Activated T-helper 2 cell treated with anti-CD3 and anti-CD28 coated beads, Interferon-gamma antibody, Interleukin-2, Interleukin-4, amounts not matched to agents 10 μg/mL and 5 μg/mL and 100 μg/mL, durations not matched to agents 14 hours and 24 hours and 36 hours (primary cell): ENCODE measurements at regions not wholly inside any gene's neighbourhood (a gene's known extent, or its start where the extent isn't known, plus 50 kb on each side); places are given as distances from the start of the nearest gene placed in this dataset.

Experiments used
- DNase-seq: peaks from one replicate; pipeline ENCODE4 v3.0.0; 2021; ENCODE audit warnings: low spot score
- H3K27ac Mint-ChIP-seq: one replicate; pipeline ENCODE4 v1.8.0; 2021; ENCODE audit warnings: mixed read lengths
- H3K27me3 Mint-ChIP-seq: one replicate; pipeline ENCODE4 v1.8.0; 2021; ENCODE audit warnings: low read depth, mixed read lengths
- H3K36me3 Mint-ChIP-seq: one replicate; pipeline ENCODE4 v1.8.0; 2021; ENCODE audit warnings: low read depth, mixed read lengths
- H3K4me1 Mint-ChIP-seq: one replicate; pipeline ENCODE4 v1.8.0; 2021; ENCODE audit warnings: low read depth, mixed read lengths
- H3K4me3 Mint-ChIP-seq: one replicate; pipeline ENCODE4 v1.8.0; 2021; ENCODE audit warnings: low read depth, mild to moderate bottlenecking, moderate library complexity, mixed read lengths
- H3K9me3 Mint-ChIP-seq: one replicate; pipeline ENCODE4 v1.8.0; 2021; ENCODE audit warnings: mixed read lengths
- intact Hi-C: fragments of 100-400 bp; cut with micrococcal nuclease; formaldehyde crosslinking; loops from one replicate; pipeline ENCODE4 v1.15.1; 2023

DNA sequence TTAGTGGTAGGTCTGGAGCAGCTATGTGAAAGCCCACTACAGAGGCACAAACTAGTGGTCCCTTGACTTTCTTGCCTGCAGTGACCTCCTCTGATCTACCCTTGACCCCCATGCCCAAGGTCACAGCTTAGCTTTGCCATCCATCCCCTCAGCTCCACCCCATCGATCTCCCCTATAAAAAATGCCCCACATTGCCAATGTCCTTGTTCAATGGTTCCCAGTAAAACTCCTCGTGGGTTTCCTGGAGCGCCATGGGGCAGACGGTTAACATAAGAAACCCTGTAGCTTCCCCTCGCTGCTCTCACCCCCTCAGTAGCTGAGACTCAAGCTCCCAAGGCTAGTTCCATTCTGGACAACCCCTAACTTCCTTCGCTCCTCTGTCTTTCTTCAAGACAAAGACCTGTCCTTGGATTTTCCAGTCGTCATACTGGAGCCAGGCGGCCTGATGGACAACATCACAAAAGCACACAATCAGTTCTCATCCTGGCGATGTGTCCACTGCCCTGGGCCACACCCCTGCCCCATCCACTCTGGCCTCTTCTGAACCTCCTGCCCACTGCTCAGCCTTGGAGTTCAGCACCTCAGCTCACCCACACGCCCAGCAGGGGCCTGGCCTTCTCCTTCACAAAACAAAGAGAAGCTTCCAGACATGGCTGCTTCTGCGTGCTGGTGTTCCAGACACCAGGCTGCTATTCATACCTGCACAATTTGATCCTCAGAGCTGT, 1429.3 kb downstream of the BRD1 start:
- Mint-ChIP-seq H3K36me3 (no peaks in the 10 kb centered on the region), H3K9me3 (no peaks in the 10 kb centered on the region), H3K27ac (no peak overlapping the region), H3K4me1 (no peaks in the 10 kb centered on the region), H3K4me3 (no peak overlapping the region), H3K27me3 (no peaks in the 10 kb centered on the region)
- intact Hi-C loops = no loop called here
- no peak for DNase-seq

GRCh38 chr22:48397531-48398180, 1430.0 kb downstream of the BRD1 start:
- no peaks in the 10 kb centered on the region for H3K9me3 Mint-ChIP-seq
- H3K27ac Mint-ChIP-seq = no peak overlapping the region
- H3K27me3 Mint-ChIP-seq = no peaks in the 10 kb centered on the region
- no peaks in the 10 kb centered on the region for H3K4me1 Mint-ChIP-seq
- H3K36me3 Mint-ChIP-seq = no peaks in the 10 kb centered on the region
- intact Hi-C loops = no loop called here
- no peak for DNase-seq
- no peak overlapping the region for H3K4me3 Mint-ChIP-seq

- intact Hi-C loops = no loop called here
- Mint-ChIP-seq H3K9me3 (no peaks in the 10 kb centered on the region), H3K36me3 (no peaks in the 10 kb centered on the region), H3K4me1 (no peaks in the 10 kb centered on the region), H3K27ac (no peak overlapping the region), H3K4me3 (no peak overlapping the region), H3K27me3 (no peaks in the 10 kb centered on the region)
- no peak for DNase-seq
These were observed 1430.7 kb downstream of the BRD1 start for GRCh38 chr22:48396785-48397530.

- intact Hi-C loops = no loop called here
- DNase-seq = no peak
- no peaks in the 10 kb centered on the region for H3K27me3 Mint-ChIP-seq
- H3K27ac Mint-ChIP-seq = no peak overlapping the region
- H3K4me3 Mint-ChIP-seq = no peak overlapping the region
- H3K9me3 Mint-ChIP-seq = no peaks in the 10 kb centered on the region
- H3K4me1 Mint-ChIP-seq = no peaks in the 10 kb centered on the region
- H3K36me3 Mint-ChIP-seq = no peaks in the 10 kb centered on the region
These were observed 1431.4 kb downstream of the BRD1 start for GRCh38 chr22:48396091-48396784.

DNA sequence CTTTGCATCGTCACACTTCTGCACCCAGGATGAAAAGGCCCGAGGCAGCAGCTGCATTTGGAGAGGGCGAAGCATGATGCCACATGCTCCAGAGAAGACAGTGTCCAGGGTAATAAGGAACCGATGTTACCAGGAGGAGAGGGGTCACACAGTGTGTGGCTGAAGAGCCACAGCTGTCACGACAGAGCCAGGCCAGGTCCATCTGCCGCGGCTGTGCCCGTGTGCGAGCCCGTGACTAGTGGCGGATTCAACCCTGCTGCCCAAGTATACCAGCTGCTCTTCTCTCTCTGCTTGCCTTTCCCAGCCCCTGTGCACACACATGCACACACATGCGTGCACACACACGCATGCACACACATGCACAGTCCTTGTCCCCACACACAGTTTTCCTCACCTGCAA, 1432.5 kb downstream of the BRD1 start:
- intact Hi-C loops = no loop called here
- Mint-ChIP-seq H3K36me3 (no peaks in the 10 kb centered on the region), H3K9me3 (no peaks in the 10 kb centered on the region), H3K4me3 (no peak overlapping the region), H3K27ac (no peak overlapping the region), H3K27me3 (no peaks in the 10 kb centered on the region), H3K4me1 (no peaks in the 10 kb centered on the region)
- no peak for DNase-seq

DNA sequence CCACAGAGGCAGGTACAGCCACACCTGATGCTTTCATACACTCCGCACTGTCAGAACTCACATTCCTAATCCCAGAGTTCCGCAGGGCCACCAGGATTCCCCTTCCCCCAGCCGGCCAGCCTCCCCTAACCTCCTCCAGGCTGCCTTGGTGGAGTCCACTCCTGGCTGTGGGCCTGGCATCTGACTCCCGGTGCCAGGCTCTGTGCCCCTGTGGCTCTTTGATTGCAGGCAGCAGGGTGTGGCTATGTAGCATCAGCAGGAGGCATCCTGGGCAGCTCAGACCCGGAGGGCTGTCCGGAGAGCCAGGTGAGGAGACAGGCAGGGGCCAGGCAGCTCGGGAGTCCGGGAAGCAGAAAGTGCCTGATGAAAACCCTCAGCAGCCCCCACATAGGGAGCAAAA, 1432.9 kb downstream of the BRD1 start:
- no peak for DNase-seq
- H3K27ac Mint-ChIP-seq = no peak overlapping the region
- H3K9me3 Mint-ChIP-seq = no peaks in the 10 kb centered on the region
- H3K4me3 Mint-ChIP-seq = no peak overlapping the region
- intact Hi-C loops = no loop called here
- no peaks in the 10 kb centered on the region for H3K36me3 Mint-ChIP-seq
- H3K27me3 Mint-ChIP-seq = no peaks in the 10 kb centered on the region
- H3K4me1 Mint-ChIP-seq = no peaks in the 10 kb centered on the region

DNA sequence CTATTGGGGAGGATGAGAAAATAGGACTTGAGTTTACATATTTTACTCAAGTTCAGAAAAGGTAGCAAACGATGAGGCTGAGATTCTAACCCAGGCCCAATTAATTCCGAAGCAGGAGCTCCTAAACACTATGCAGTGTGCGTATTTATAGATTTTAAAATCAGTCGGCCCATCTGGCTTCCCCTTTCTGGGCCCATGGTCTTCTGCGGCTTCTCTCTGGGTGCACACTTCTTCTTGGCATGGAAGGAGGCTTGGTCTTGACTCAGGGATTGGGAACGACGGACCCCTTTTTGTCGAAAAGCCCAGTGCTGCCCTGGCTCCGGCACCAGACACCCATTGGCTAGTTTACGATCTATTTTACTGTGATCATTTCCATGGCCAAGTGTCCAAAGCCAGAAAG, 1433.8 kb downstream of the BRD1 start:
- no peaks in the 10 kb centered on the region for H3K9me3 Mint-ChIP-seq
- H3K27ac Mint-ChIP-seq = no peak overlapping the region

GRCh38 chr22:48393041-48393370, 1434.7 kb downstream of the BRD1 start:
- intact Hi-C loops = no loop called here
- no peaks in the 10 kb centered on the region for H3K36me3 Mint-ChIP-seq
- H3K4me3 Mint-ChIP-seq = no peak overlapping the region
- no peak for DNase-seq
- no peak overlapping the region for H3K27ac Mint-ChIP-seq
- H3K27me3 Mint-ChIP-seq = no peaks in the 10 kb centered on the region
- H3K4me1 Mint-ChIP-seq = no peaks in the 10 kb centered on the region
- H3K9me3 Mint-ChIP-seq = no peaks in the 10 kb centered on the region

More for the DNA sequence above, 1433.8 kb downstream of the BRD1 start:
- no peaks in the 10 kb centered on the region for H3K4me1 Mint-ChIP-seq
- H3K36me3 Mint-ChIP-seq = no peaks in the 10 kb centered on the region
- no peak overlapping the region for H3K4me3 Mint-ChIP-seq
- DNase-seq = no peak
- intact Hi-C loops = no loop called here
- H3K27me3 Mint-ChIP-seq = no peaks in the 10 kb centered on the region

DNA sequence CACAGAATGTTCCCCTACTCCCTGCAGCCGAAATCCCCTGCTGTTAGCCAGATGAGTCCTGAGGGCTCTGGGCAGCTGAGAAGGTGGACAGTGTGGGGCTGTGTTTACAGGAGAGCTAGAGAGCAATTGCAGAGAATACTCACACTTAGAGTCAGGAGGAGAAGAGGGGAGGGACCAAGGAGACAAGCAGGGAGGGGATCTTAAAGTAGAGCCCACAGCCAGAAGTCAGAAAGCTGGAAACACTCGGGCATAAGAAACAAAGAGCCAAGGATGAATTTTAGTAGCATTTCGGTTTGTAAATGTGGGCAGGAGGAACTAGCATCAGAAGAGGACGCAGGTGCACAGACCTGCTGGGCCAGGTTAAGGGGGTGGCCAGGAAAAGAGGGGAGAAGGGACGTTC, 1435.9 kb downstream of the BRD1 start:
- Mint-ChIP-seq H3K36me3 (no peaks in the 10 kb centered on the region), H3K9me3 (no peaks in the 10 kb centered on the region), H3K4me1 (no peaks in the 10 kb centered on the region), H3K4me3 (no peak overlapping the region), H3K27ac (no peak overlapping the region), H3K27me3 (no peaks in the 10 kb centered on the region)
- intact Hi-C loops = no loop called here
- no peak for DNase-seq

DNA sequence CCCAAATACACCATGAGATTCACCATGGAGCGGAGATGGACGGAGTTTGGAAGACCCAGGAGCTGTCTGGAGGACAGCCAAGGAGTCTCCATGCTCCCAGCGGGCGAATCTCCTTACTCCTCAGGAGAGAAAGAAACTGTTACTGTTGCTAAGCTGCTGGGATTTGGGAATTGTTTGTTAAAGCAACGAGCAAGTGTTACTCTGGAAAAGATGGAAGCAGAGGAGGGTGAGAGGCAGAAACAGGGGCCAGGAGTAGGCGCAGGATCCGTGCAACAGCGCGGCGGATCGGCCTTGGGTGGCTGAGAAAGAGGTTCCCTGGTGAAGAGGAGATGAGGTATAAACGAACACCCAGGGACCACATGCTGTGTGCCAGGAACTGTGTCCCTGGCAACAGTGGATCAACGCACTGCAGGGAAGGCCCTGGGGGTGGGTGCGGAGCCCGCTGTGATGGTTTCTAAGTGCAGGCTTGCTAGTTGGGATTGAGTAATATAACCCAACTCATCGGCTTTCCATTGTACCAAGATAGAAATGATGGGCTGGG, 1436.4 kb downstream of the BRD1 start:
- Mint-ChIP-seq H3K9me3 (no peaks in the 10 kb centered on the region), H3K36me3 (no peaks in the 10 kb centered on the region), H3K4me1 (no peaks in the 10 kb centered on the region), H3K27me3 (no peaks in the 10 kb centered on the region), H3K27ac (no peak overlapping the region), H3K4me3 (no peak overlapping the region)
- no peak for DNase-seq
- intact Hi-C loops = no loop called here

DNA sequence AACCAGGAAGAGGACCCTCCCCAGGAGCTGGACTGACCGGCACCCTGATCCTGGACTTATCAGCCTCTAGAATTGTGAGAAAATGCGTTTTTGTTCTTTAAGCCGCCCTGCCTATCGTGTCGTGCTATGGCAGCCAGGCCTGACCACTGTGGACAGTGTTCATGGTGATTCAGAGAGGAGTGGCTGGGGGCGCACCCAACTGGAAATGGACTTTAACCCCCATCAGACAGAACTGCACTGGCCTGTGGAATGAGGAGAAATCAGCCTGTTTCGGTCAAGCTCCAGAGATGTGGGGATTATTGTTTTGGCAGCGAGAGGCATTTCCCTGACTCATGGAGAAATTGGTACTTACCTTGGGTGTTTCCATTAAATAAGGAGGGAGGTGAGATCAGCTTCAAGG, 1437.8 kb downstream of the BRD1 start:
- Mint-ChIP-seq H3K9me3 (peaks cover 10% of the 10 kb centered on the region), H3K27ac (no peak overlapping the region), H3K27me3 (no peaks in the 10 kb centered on the region), H3K36me3 (no peaks in the 10 kb centered on the region), H3K4me1 (no peaks in the 10 kb centered on the region), H3K4me3 (no peak overlapping the region)
- no peak for DNase-seq
- intact Hi-C loops = no loop called here

DNA sequence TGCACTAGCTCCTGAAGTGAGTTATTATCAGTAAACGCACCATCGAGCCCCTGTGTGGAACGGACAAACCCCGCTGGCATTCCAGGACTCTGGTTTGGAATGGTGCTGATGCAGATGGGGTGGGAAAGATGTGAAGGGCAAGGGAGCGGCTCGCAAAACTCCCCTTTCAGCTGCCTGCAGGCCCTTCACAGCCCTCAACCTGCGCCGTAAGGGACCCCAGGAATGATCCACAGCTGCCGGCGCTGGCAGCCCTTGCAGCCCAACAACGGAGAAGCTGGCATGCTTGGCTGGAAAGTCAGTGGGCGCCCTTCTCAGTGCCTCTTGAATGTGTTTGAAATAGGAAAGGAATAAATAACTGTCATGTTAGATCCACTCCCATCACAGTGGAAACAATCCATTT, 1445.5 kb downstream of the BRD1 start:
- DNase-seq = no peak
- no peak overlapping the region for H3K4me3 Mint-ChIP-seq
- no peaks in the 10 kb centered on the region for H3K27me3 Mint-ChIP-seq
- no peaks in the 10 kb centered on the region for H3K36me3 Mint-ChIP-seq
- no peak overlapping the region for H3K27ac Mint-ChIP-seq
- intact Hi-C loops = no loop called here
- H3K9me3 Mint-ChIP-seq = peaks cover 19% of the 10 kb centered on the region
- no peaks in the 10 kb centered on the region for H3K4me1 Mint-ChIP-seq
